AG04450 (cell line): ENCODE measurements at regions not wholly inside any gene's neighbourhood (a gene's known extent, or its start where the extent isn't known, plus 50 kb on each side); places are given as distances from the start of the nearest gene placed in this dataset.

Experiments used
- CTCF ChIA-PET: fragments of 300-600, 350-600 bp; formaldehyde crosslinking; extraction: SDS; loops from one replicate; lab custom pipeline; 2022; ENCODE audit warnings: antibody characterized with exemption, inconsistent platforms; lab: Charles Lee
- POLR2A ChIA-PET: fragments of 350-600 bp; formaldehyde crosslinking; extraction: SDS; loops from one replicate; lab custom pipeline; 2021; ENCODE audit warnings: antibody characterized with exemption, inconsistent platforms; lab: Yijun Ruan, JAX
- DNase-seq: peaks from one replicate; pipeline ENCODE4 v3.0.0-alpha.2; 2011; ENCODE audit warnings: low read depth, low spot score
- H3K27ac ChIP-seq: one replicate; pipeline ENCODE4 v1.5.1; 2012; ENCODE audit warnings: low read depth, low read length, control low read depth
- H3K27me3 ChIP-seq: one replicate; pipeline ENCODE4 v1.6.0; 2012; ENCODE audit warnings: low read length; ENCODE audit not compliant: control insufficient read depth, insufficient read depth
- H3K4me3 ChIP-seq: 2 replicates; pipeline ENCODE4 v1.5.1; 2011; ENCODE audit warnings: mild to moderate bottlenecking, low read depth, low read length, control low read depth
- H3K9me3 ChIP-seq: 2 replicates; pipeline ENCODE4 v1.5.1; 2012; ENCODE audit warnings: low read length; ENCODE audit not compliant: control insufficient read depth, insufficient read depth
- TF ChIP-seq, protein P1 (sequence below): IDR thresholded peaks from 2 replicates; pipeline ENCODE4 v1.5.1; 2011; ENCODE audit warnings: low read depth, low read length, control low read depth, inconsistent platforms

DNA sequence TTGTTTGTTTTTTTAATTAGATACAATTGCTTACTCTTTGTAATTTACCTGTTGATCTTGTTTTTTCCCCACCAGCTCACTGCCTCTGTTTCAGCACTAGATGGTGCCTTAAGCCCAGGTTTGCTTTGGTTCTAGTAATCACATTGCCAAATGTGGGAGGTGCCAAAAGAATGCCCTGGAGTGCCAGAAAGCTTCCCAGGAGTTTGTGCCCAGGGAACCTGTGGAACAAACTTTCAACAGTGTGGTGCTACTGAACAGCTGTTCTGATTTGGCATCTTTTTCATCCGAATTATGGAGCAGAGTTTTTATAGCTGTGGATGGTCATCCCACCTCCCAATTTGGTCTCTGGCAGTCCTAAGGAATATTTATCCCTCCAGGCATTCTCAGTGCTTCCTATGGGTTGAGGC, 1000.7 kb downstream of the STIM2 start:
- Histone ChIP-seq H3K4me3 (no peak overlapping the region), H3K9me3 (no peaks in the 10 kb centered on the region), H3K27ac (no peak overlapping the region), H3K27me3 (no peaks in the 10 kb centered on the region)
- TF ChIP-seq, protein P1, sequence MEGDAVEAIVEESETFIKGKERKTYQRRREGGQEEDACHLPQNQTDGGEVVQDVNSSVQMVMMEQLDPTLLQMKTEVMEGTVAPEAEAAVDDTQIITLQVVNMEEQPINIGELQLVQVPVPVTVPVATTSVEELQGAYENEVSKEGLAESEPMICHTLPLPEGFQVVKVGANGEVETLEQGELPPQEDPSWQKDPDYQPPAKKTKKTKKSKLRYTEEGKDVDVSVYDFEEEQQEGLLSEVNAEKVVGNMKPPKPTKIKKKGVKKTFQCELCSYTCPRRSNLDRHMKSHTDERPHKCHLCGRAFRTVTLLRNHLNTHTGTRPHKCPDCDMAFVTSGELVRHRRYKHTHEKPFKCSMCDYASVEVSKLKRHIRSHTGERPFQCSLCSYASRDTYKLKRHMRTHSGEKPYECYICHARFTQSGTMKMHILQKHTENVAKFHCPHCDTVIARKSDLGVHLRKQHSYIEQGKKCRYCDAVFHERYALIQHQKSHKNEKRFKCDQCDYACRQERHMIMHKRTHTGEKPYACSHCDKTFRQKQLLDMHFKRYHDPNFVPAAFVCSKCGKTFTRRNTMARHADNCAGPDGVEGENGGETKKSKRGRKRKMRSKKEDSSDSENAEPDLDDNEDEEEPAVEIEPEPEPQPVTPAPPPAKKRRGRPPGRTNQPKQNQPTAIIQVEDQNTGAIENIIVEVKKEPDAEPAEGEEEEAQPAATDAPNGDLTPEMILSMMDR: peak; percentile 58
- no peak for DNase-seq
- CTCF ChIA-PET: interaction anchor here (2.2 kb wide), 1 partner anchor 9 kb away, joined by 6 read pairs; no protein-coding TSS in a partner anchor
- POLR2A ChIA-PET: no interaction called here

DNA sequence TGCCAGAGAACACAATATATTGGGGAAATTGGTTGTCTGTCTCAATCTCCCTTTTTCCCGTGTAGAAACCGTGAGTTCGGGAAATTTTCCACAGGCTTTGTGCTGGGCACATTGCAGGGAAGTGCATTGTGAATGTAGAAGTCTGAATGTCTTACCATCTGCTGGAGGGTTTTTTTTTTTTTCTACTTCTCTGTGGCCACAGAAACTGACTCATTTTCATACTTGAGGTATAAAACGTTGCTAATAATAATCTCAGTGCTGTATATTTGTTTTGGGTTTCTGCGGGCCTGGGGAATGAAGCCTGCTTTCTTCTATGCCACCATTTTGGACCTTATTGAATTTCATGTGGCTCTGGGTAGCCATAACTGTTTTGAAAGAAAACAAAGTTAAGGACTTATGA, 1001.2 kb downstream of the STIM2 start:
- no peaks in the 10 kb centered on the region for H3K27me3 ChIP-seq
- DNase-seq: no peak
- no peaks in the 10 kb centered on the region for H3K9me3 ChIP-seq
- TF ChIP-seq, protein P1: no peak
- no peak overlapping the region for H3K4me3 ChIP-seq
- H3K27ac ChIP-seq: no peak overlapping the region
- ChIA-PET CTCF (interaction anchor here (2.2 kb wide), 1 partner anchor 10 kb away, joined by 6 read pairs; no protein-coding TSS in a partner anchor), POLR2A (no interaction called here)

DNA sequence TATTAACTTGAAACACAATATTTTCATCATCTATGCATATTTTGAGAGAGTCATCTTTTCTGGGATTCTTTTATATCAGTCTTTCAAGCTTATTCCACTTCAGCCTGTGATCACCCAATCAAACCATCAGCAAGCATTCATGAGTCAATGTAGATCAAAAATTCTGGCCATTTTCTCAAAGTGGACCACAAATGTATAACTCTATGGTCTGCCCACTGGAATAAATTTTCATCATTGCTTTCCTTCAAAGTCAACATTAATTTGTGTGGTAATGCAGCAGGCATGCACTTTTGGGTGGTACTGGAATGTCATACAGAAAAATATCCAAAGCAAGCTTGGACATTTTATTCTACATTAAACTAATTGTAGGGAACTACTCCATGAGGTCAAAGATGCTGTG, 1013.0 kb downstream of the STIM2 start:
- no peaks in the 10 kb centered on the region for H3K27me3 ChIP-seq
- H3K9me3 ChIP-seq: no peaks in the 10 kb centered on the region
- ChIA-PET CTCF (no interaction called here), POLR2A (no interaction called here)
- H3K4me3 ChIP-seq: no peak overlapping the region
- no peak for DNase-seq
- no peak overlapping the region for H3K27ac ChIP-seq
- TF ChIP-seq, protein P1: no peak

DNA sequence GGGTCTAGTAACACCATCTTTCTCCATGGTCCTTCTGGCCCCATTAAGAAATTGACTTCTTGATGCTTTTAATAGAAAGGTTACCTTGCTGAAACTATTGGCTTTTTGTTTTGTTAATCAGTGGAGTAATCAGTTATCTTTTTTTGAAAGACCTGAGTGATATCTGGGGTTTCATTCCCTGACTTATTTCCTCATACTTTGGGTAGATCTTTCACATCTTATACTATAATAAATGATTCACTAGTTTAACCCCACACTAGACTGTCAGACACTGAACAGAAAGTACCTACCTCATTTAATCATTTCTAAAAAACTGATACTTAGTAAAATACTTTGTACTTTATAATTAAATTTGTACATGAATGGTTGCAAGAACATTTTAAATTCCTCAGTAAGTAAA, 1021.1 kb downstream of the STIM2 start:
- Histone ChIP-seq H3K27ac (no peak overlapping the region), H3K27me3 (no peaks in the 10 kb centered on the region), H3K4me3 (no peak overlapping the region), H3K9me3 (no peaks in the 10 kb centered on the region)
- POLR2A ChIA-PET: no interaction called here
- CTCF ChIA-PET: no interaction called here
- TF ChIP-seq, protein P1: no peak
- DNase-seq: no peak

DNA sequence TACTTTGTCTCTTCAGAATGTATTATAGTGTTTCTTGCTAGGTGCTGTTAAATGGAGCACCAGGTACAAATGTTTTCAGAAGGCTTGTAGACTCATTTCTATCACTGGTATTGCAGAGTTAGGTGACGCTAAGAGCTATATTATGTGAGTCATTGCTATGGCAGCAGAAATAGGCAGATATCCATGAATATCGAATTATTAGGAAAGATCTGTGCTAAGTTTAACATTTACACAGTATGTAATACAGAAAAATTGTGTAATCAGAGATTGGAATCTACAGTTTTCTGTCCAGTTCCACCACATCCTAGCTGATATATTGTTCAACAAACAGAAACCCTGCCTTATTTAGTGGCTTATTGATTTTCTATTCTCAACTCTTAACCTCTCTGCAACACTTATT, 1025.5 kb downstream of the STIM2 start:
- H3K27ac ChIP-seq: no peak overlapping the region
- POLR2A ChIA-PET: no interaction called here
- TF ChIP-seq, protein P1: no peak
- CTCF ChIA-PET: no interaction called here
- H3K9me3 ChIP-seq: no peaks in the 10 kb centered on the region
- H3K4me3 ChIP-seq: no peak overlapping the region
- DNase-seq: no peak
- H3K27me3 ChIP-seq: no peaks in the 10 kb centered on the region
